ENCODE measurements at regions not wholly inside any gene's neighbourhood (a gene's known extent, or its start where the extent isn't known, plus 50 kb on each side); places are given as distances from the start of the nearest gene placed in this dataset.

GRCh38 chr16:66267292-66268014, 99.0 kb upstream of the CDH5 start:
- ATAC-seq (replicated peaks) (no peak), DNase-seq (no peak)
- Mint-ChIP-seq H3K27ac (no peak overlapping the region), H3K4me3 (no peak overlapping the region), H3K9me3 (no peaks in the 10 kb centered on the region), H3K27me3 (peaks cover 51 to 95% of the 10 kb centered on the region in 2 donors), H3K36me3 (ENCODE audit: insufficient read depth) (no peaks in the 10 kb centered on the region), H3K4me1 (ENCODE audit: low read depth in 2 of 2) (peaks cover 7 to 10% of the 10 kb centered on the region in 2 donors)

- Mint-ChIP-seq H3K4me3 (no peak overlapping the region), H3K27me3 (peaks cover 49 to 95% of the 10 kb centered on the region in 2 donors), H3K27ac (no peak overlapping the region), H3K36me3 (ENCODE audit: insufficient read depth) (no peaks in the 10 kb centered on the region), H3K4me1 (ENCODE audit: low read depth in 2 of 2) (peaks cover 7 to 12% of the 10 kb centered on the region in 2 donors), H3K9me3 (no peaks in the 10 kb centered on the region)
- DNase-seq (no peak), ATAC-seq (replicated peaks) (no peak)
Observed at GRCh38 chr16:66266436-66267291, 99.8 kb upstream of the CDH5 start.

- no peak overlapping the region for H3K27ac Mint-ChIP-seq
- H3K4me3 Mint-ChIP-seq: no peak overlapping the region
- H3K36me3 Mint-ChIP-seq (ENCODE audit: insufficient read depth): no peaks in the 10 kb centered on the region
- peaks cover 7 to 10% of the 10 kb centered on the region in 2 donors for H3K4me1 Mint-ChIP-seq (ENCODE audit: low read depth in 2 of 2)
- DNase-seq (no peak), ATAC-seq (replicated peaks) (no peak)
- no peaks in the 10 kb centered on the region for H3K9me3 Mint-ChIP-seq
- peaks cover 47 to 95% of the 10 kb centered on the region in 2 donors for H3K27me3 Mint-ChIP-seq
Observed at GRCh38 chr16:66265556-66266141, 100.8 kb upstream of the CDH5 start.

- Mint-ChIP-seq H3K27me3 (peaks cover 51 to 95% of the 10 kb centered on the region in 2 donors), H3K36me3 (ENCODE audit: insufficient read depth) (no peaks in the 10 kb centered on the region), H3K9me3 (no peaks in the 10 kb centered on the region), H3K4me3 (no peak overlapping the region), H3K4me1 (ENCODE audit: low read depth in 2 of 2) (peaks cover 7 to 8% of the 10 kb centered on the region in 2 donors), H3K27ac (no peak overlapping the region)
- ATAC-seq (replicated peaks): no peak
- no peak for DNase-seq
Observed at GRCh38 chr16:66265048-66265415, 101.5 kb upstream of the CDH5 start.

GRCh38 chr16:66264311-66265047, 102.0 kb upstream of the CDH5 start:
- Mint-ChIP-seq H3K4me1 (ENCODE audit: low read depth in 2 of 2) (peaks cover 7 to 8% of the 10 kb centered on the region in 2 donors), H3K27me3 (peaks cover 51 to 92% of the 10 kb centered on the region in 2 donors), H3K4me3 (no peak overlapping the region), H3K27ac (no peak overlapping the region), H3K36me3 (ENCODE audit: insufficient read depth) (no peaks in the 10 kb centered on the region), H3K9me3 (no peaks in the 10 kb centered on the region)
- DNase-seq: no peak
- ATAC-seq (replicated peaks): no peak

- Mint-ChIP-seq H3K27me3 (peaks cover 46 to 92% of the 10 kb centered on the region in 2 donors), H3K4me3 (no peak overlapping the region), H3K9me3 (no peaks in the 10 kb centered on the region), H3K27ac (no peak overlapping the region), H3K36me3 (ENCODE audit: insufficient read depth) (no peaks in the 10 kb centered on the region), H3K4me1 (ENCODE audit: low read depth in 2 of 2) (peaks cover 6 to 7% of the 10 kb centered on the region in 2 donors)
- ATAC-seq (replicated peaks) (no peak), DNase-seq (no peak)
Observed at GRCh38 chr16:66263973-66264310, 102.5 kb upstream of the CDH5 start.

GRCh38 chr16:66263168-66263972, 103.1 kb upstream of the CDH5 start:
- Mint-ChIP-seq H3K36me3 (ENCODE audit: insufficient read depth) (no peaks in the 10 kb centered on the region), H3K27me3 (peaks cover 46 to 96% of the 10 kb centered on the region in 2 donors), H3K4me1 (ENCODE audit: low read depth in 2 of 2) (peaks cover 6 to 7% of the 10 kb centered on the region in 2 donors), H3K27ac (no peak overlapping the region), H3K9me3 (no peaks in the 10 kb centered on the region), H3K4me3 (no peak overlapping the region)
- ATAC-seq (replicated peaks) (no peak), DNase-seq (no peak)

- Mint-ChIP-seq H3K36me3 (ENCODE audit: insufficient read depth) (no peaks in the 10 kb centered on the region), H3K27ac (no peak overlapping the region), H3K4me3 (no peak overlapping the region), H3K9me3 (no peaks in the 10 kb centered on the region), H3K4me1 (ENCODE audit: low read depth in 2 of 2) (peaks cover 6 to 7% of the 10 kb centered on the region in 2 donors), H3K27me3 (peaks cover 40 to 91% of the 10 kb centered on the region in 2 donors)
- no peak for ATAC-seq (replicated peaks)
- DNase-seq: no peak
Observed at GRCh38 chr16:66262253-66263167, 104.0 kb upstream of the CDH5 start.

GRCh38 chr16:66261826-66262225, 104.7 kb upstream of the CDH5 start:
- Mint-ChIP-seq H3K36me3 (ENCODE audit: insufficient read depth) (no peaks in the 10 kb centered on the region), H3K27ac (no peak overlapping the region), H3K4me1 (ENCODE audit: low read depth in 2 of 2) (peaks cover 5 to 7% of the 10 kb centered on the region in 2 donors), H3K9me3 (no peaks in the 10 kb centered on the region), H3K27me3 (peaks cover 35 to 90% of the 10 kb centered on the region in 2 donors), H3K4me3 (no peak overlapping the region)
- no peak for DNase-seq
- ATAC-seq (replicated peaks): no peak

- DNase-seq: no peak
- peaks cover 0 to 1% of the 10 kb centered on the region in 2 donors for H3K4me1 Mint-ChIP-seq (ENCODE audit: low read depth in 2 of 2)
- H3K27ac Mint-ChIP-seq: no peak overlapping the region
- ATAC-seq (replicated peaks): no peak
- H3K9me3 Mint-ChIP-seq: no peaks in the 10 kb centered on the region
- H3K27me3 Mint-ChIP-seq: peaks cover 28 to 88% of the 10 kb centered on the region in 2 donors
- no peak overlapping the region for H3K4me3 Mint-ChIP-seq
- no peaks in the 10 kb centered on the region for H3K36me3 Mint-ChIP-seq (ENCODE audit: insufficient read depth)
Observed at GRCh38 chr16:66260522-66261254, 105.8 kb upstream of the CDH5 start.

- H3K4me3 Mint-ChIP-seq: no peak overlapping the region
- peaks cover 21 to 83% of the 10 kb centered on the region in 2 donors for H3K27me3 Mint-ChIP-seq
- peaks cover 0 to 1% of the 10 kb centered on the region in 2 donors for H3K4me1 Mint-ChIP-seq (ENCODE audit: low read depth in 2 of 2)
- no peaks in the 10 kb centered on the region for H3K9me3 Mint-ChIP-seq
- ATAC-seq (replicated peaks): no peak
- H3K27ac Mint-ChIP-seq: no peak overlapping the region
- no peaks in the 10 kb centered on the region for H3K36me3 Mint-ChIP-seq (ENCODE audit: insufficient read depth)
- DNase-seq: no peak
Observed at GRCh38 chr16:66258916-66259845, 107.3 kb upstream of the CDH5 start.
